ENCODE measurements at regions not wholly inside any gene's neighbourhood (a gene's known extent, or its start where the extent isn't known, plus 50 kb on each side); places are given as distances from the start of the nearest gene placed in this dataset.

DNA sequence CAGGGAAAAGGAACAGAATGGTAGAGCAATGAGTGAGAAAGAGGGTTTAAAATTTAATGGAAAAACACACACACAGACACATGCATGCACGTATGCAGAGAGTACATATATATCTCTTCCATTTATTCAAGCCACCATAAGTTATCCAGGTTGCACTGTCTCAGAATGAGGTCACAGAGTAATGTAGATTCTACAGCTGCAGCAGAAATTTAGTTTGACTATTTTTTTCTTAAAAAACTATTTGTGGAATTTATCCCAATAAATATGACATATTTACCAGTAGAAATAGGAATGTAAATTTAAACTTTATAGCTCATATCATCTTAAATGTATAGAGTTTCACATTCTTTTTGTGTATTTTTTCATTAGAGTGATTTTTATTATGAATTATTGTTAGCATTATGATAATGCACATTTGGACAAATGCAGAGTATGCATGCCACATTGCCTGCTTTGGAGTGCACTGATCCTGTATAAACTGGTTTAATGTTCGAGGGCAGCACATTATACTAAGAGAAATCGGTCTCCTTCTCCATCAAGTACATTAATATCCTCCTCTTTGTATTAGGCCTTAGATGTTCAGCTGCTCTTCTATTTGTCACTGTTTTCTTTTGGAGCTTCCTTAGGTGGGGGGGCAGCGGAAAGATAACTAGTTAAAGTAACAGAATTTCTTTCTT lies 216.3 kb upstream of the TARS1 start:
- Histone ChIP-seq H3K79me2 (replicated peaks; ENCODE audit: insufficient read depth, low read length) (no peaks in the 10 kb centered on the region), H3K9me3 (ENCODE audit: low read length) (no peaks in the 10 kb centered on the region), H3K4me3 (ENCODE audit: low read length) (no peak overlapping the region), H3K9me2 (ENCODE audit: insufficient read depth, low read length) (no peaks in the 10 kb centered on the region), H3K4me2 (ENCODE audit: low read length) (no peak overlapping the region), H3K27ac (ENCODE audit: low read length) (no peak overlapping the region), H3K36me3 (ENCODE audit: insufficient read depth, low read length) (no peaks in the 10 kb centered on the region), H2AFZ (ENCODE audit: low read depth, low read length) (no peak overlapping the region), H3F3A (ENCODE audit: insufficient read depth, low read length, poor library complexity, severe bottlenecking) (no peaks in the 10 kb centered on the region), H3K27me3 (ENCODE audit: insufficient read depth, low read depth, low read length) (no peaks in the 10 kb centered on the region), H3K9ac (ENCODE audit: low read length) (no peak overlapping the region), H4K20me1 (ENCODE audit: insufficient read depth) (no peaks in the 10 kb centered on the region)
- TF ChIP-seq SMC3 (conservative IDR thresholded peaks at IDR 0.05; ENCODE audit: poor library complexity): no peak
- TF ChIP-seq TAF1 (IDR thresholded peaks at IDR 0.05; ENCODE audit: low read depth): no peak
- no peak for TF ChIP-seq EZH2 (IDR thresholded peaks at IDR 0.05; ENCODE audit: borderline replicate concordance, insufficient read depth, low read length, poor library complexity, severe bottlenecking)
- no peak for TF ChIP-seq RAD21 (conservative IDR thresholded peaks at IDR 0.05)
- TF ChIP-seq CTCF (IDR thresholded peaks at IDR 0.05; ENCODE audit: poor library complexity, severe bottlenecking): no peak
- TF ChIP-seq MXI1 (conservative IDR thresholded peaks at IDR 0.05; ENCODE audit: poor library complexity, severe bottlenecking): no peak
- TF ChIP-seq, protein P1, sequence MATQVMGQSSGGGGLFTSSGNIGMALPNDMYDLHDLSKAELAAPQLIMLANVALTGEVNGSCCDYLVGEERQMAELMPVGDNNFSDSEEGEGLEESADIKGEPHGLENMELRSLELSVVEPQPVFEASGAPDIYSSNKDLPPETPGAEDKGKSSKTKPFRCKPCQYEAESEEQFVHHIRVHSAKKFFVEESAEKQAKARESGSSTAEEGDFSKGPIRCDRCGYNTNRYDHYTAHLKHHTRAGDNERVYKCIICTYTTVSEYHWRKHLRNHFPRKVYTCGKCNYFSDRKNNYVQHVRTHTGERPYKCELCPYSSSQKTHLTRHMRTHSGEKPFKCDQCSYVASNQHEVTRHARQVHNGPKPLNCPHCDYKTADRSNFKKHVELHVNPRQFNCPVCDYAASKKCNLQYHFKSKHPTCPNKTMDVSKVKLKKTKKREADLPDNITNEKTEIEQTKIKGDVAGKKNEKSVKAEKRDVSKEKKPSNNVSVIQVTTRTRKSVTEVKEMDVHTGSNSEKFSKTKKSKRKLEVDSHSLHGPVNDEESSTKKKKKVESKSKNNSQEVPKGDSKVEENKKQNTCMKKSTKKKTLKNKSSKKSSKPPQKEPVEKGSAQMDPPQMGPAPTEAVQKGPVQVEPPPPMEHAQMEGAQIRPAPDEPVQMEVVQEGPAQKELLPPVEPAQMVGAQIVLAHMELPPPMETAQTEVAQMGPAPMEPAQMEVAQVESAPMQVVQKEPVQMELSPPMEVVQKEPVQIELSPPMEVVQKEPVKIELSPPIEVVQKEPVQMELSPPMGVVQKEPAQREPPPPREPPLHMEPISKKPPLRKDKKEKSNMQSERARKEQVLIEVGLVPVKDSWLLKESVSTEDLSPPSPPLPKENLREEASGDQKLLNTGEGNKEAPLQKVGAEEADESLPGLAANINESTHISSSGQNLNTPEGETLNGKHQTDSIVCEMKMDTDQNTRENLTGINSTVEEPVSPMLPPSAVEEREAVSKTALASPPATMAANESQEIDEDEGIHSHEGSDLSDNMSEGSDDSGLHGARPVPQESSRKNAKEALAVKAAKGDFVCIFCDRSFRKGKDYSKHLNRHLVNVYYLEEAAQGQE (IDR thresholded peaks at IDR 0.05; ENCODE audit: borderline replicate concordance): no peak
- TF ChIP-seq POLR2AphosphoS5 (IDR thresholded peaks at IDR 0.05): no peak
- TF ChIP-seq EP300 (conservative IDR thresholded peaks at IDR 0.05; ENCODE audit: poor library complexity, severe bottlenecking): no peak

DNA sequence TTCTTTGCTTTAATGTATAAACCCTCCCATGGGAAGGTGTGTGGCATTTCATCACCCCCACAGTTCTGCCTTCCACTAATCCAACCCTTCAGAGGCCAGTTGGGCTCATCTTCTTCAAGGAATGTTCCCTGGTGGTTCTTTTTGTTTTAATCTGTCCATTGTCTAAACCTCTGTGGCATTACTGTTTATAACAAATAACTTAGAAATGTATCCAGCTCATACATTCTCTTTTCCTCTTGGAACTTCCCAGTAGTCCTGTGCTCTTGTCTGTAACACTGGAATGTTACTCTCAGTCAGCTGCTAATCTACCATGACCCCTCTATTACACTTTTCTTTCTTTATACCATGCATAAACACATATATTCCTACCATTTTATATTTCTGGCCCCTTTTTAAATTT lies 213.5 kb upstream of the TARS1 start:
- Histone ChIP-seq H3K9me2 (ENCODE audit: insufficient read depth, low read length) (no peaks in the 10 kb centered on the region), H3K4me2 (ENCODE audit: low read length) (no peak overlapping the region), H3K9me3 (ENCODE audit: low read length) (no peaks in the 10 kb centered on the region), H4K20me1 (ENCODE audit: insufficient read depth) (no peaks in the 10 kb centered on the region), H3F3A (ENCODE audit: insufficient read depth, low read length, poor library complexity, severe bottlenecking) (no peaks in the 10 kb centered on the region), H3K9ac (ENCODE audit: low read length) (no peak overlapping the region), H2AFZ (ENCODE audit: low read depth, low read length) (no peak overlapping the region), H3K27me3 (ENCODE audit: insufficient read depth, low read depth, low read length) (no peaks in the 10 kb centered on the region), H3K36me3 (ENCODE audit: insufficient read depth, low read length) (no peaks in the 10 kb centered on the region), H3K4me3 (ENCODE audit: low read length) (no peak overlapping the region), H3K79me2 (replicated peaks; ENCODE audit: insufficient read depth, low read length) (no peaks in the 10 kb centered on the region), H3K27ac (ENCODE audit: low read length) (no peak overlapping the region)
- no peak for TF ChIP-seq CTCF (IDR thresholded peaks at IDR 0.05; ENCODE audit: poor library complexity, severe bottlenecking)
- no peak for TF ChIP-seq TAF1 (IDR thresholded peaks at IDR 0.05; ENCODE audit: low read depth)

All from neural cell (in vitro differentiated cells).